Osteoblast (primary cell): ENCODE measurements at regions not wholly inside any gene's neighbourhood (a gene's known extent, or its start where the extent isn't known, plus 50 kb on each side); places are given as distances from the start of the nearest gene placed in this dataset.

Experiments used
- DNase-seq: peaks from one replicate; pipeline ENCODE4 v3.0.0; 2011; ENCODE audit warnings: low spot score, mixed read lengths; ENCODE audit not compliant: insufficient read length; ENCODE audit errors: missing footprints
- H2AFZ ChIP-seq: 2 replicates; pipeline ENCODE4 v1.6.0; 2011; ENCODE audit warnings: mild to moderate bottlenecking, low read length
- H3K27ac ChIP-seq: 2 replicates; pipeline ENCODE4 v1.5.1; 2011; ENCODE audit warnings: mild to moderate bottlenecking, low read depth, low read length, moderate library complexity
- H3K27me3 ChIP-seq: 2 replicates; pipeline ENCODE4 v1.6.0; 2012; ENCODE audit warnings: mild to moderate bottlenecking, control low read depth, inconsistent platforms, low read length, moderate library complexity; ENCODE audit not compliant: insufficient read depth
- H3K36me3 ChIP-seq: 2 replicates; pipeline ENCODE4 v1.5.1; 2011; ENCODE audit warnings: mild to moderate bottlenecking, low read length, control low read depth, moderate library complexity; ENCODE audit not compliant: insufficient read depth
- H3K4me1 ChIP-seq: 2 replicates; pipeline ENCODE4 v1.5.1; 2011; ENCODE audit warnings: mild to moderate bottlenecking, low read length, control low read depth, moderate library complexity; ENCODE audit not compliant: insufficient read depth
- H3K4me2 ChIP-seq: 2 replicates; pipeline ENCODE4 v1.6.0; 2011; ENCODE audit warnings: mild to moderate bottlenecking, low read length; ENCODE audit not compliant: insufficient read depth
- H3K4me3 ChIP-seq: fragments of 200-600 bp; sonication (generic); 3 replicates; pipeline ENCODE4 v1.5.1; 2012; ENCODE audit warnings: mild to moderate bottlenecking, low read length, inconsistent platforms; ENCODE audit not compliant: insufficient read depth
- H3K79me2 ChIP-seq: 2 replicates; pipeline ENCODE4 v1.6.0; 2012; ENCODE audit warnings: mild to moderate bottlenecking, low read length, control low read depth, inconsistent platforms; ENCODE audit not compliant: insufficient read depth
- H3K9me3 ChIP-seq: 2 replicates; pipeline ENCODE4 v1.5.1; 2011; ENCODE audit warnings: low read depth, low read length, control low read depth
- H4K20me1 ChIP-seq: 2 replicates; pipeline ENCODE4 v1.6.0; 2012; ENCODE audit warnings: mild to moderate bottlenecking, low read length, control low read depth; ENCODE audit not compliant: insufficient read depth
- CTCF ChIP-seq: IDR thresholded peaks from 2 replicates; pipeline ENCODE4 v1.5.1; 2011; ENCODE audit warnings: mild to moderate bottlenecking, low read depth, low read length, moderate library complexity; ENCODE audit errors: extremely low read depth

GRCh38 chr4:45036677-45037076 is 310.3 kb upstream of the GNPDA2 start:
- Histone ChIP-seq H3K79me2 (no peaks in the 10 kb centered on the region), H4K20me1 (no peaks in the 10 kb centered on the region), H3K4me3 (no peak overlapping the region), H3K27me3 (no peaks in the 10 kb centered on the region), H3K36me3 (no peaks in the 10 kb centered on the region), H2AFZ (no peak overlapping the region), H3K27ac (no peak overlapping the region), H3K4me2 (no peak overlapping the region), H3K9me3 (peaks cover 3% of the 10 kb centered on the region), H3K4me1 (no peaks in the 10 kb centered on the region)
- no peak for TF ChIP-seq CTCF
- DNase-seq = no peak

GRCh38 chr4:45033676-45034419 is 307.5 kb upstream of the GNPDA2 start:
- Histone ChIP-seq H3K4me2 (no peak overlapping the region), H3K27ac (no peak overlapping the region), H3K4me3 (no peak overlapping the region), H4K20me1 (no peaks in the 10 kb centered on the region), H3K36me3 (no peaks in the 10 kb centered on the region), H2AFZ (no peak overlapping the region), H3K79me2 (no peaks in the 10 kb centered on the region), H3K27me3 (no peaks in the 10 kb centered on the region), H3K9me3 (peaks cover 3% of the 10 kb centered on the region), H3K4me1 (no peaks in the 10 kb centered on the region)
- no peak for TF ChIP-seq CTCF
- no peak for DNase-seq

- H3K27me3 ChIP-seq = no peaks in the 10 kb centered on the region
- no peak overlapping the region for H3K4me3 ChIP-seq
- no peak for DNase-seq
- no peaks in the 10 kb centered on the region for H3K36me3 ChIP-seq
- no peak overlapping the region for H3K4me2 ChIP-seq
- no peak overlapping the region for H3K27ac ChIP-seq
- no peaks in the 10 kb centered on the region for H4K20me1 ChIP-seq
- H3K4me1 ChIP-seq = no peaks in the 10 kb centered on the region
- no peaks in the 10 kb centered on the region for H3K79me2 ChIP-seq
- H3K9me3 ChIP-seq = peaks cover 3% of the 10 kb centered on the region
- TF ChIP-seq CTCF = no peak
- no peak overlapping the region for H2AFZ ChIP-seq
Measured at GRCh38 chr4:45030059-45030458, 303.7 kb upstream of the GNPDA2 start.

GRCh38 chr4:45007508-45007907 is 281.2 kb upstream of the GNPDA2 start:
- no peak overlapping the region for H3K27ac ChIP-seq
- no peak overlapping the region for H3K4me3 ChIP-seq
- H4K20me1 ChIP-seq = no peaks in the 10 kb centered on the region
- H3K4me2 ChIP-seq = no peak overlapping the region
- no peaks in the 10 kb centered on the region for H3K36me3 ChIP-seq
- no peaks in the 10 kb centered on the region for H3K79me2 ChIP-seq
- no peak for TF ChIP-seq CTCF
- H3K9me3 ChIP-seq = peaks cover 2% of the 10 kb centered on the region
- no peak overlapping the region for H2AFZ ChIP-seq
- H3K4me1 ChIP-seq = no peaks in the 10 kb centered on the region
- H3K27me3 ChIP-seq = no peaks in the 10 kb centered on the region
- no peak for DNase-seq
